ENCODE measurements at regions not wholly inside any gene's neighbourhood (a gene's known extent, or its start where the extent isn't known, plus 50 kb on each side); places are given as distances from the start of the nearest gene placed in this dataset.
"Not testable (repeated sequence)": the region's sequence is repeated elsewhere in the genome, so short reads cannot be mapped to it uniquely, and the experiment has no call there.

GRCh38 chr5:117343726-117344125 is 769.1 kb upstream of the SEMA6A start:
- H3K79me2 ChIP-seq (ENCODE audit: control insufficient read depth, insufficient read depth, low read length); H3K36me3 ChIP-seq (ENCODE audit: control insufficient read depth in 2 of 2, insufficient read depth in 2 of 2, low read length in 1 of 2); H3K27ac ChIP-seq (ENCODE audit: control insufficient read depth, insufficient read depth); H3K4me3 ChIP-seq; BruUV-seq (replicated peaks); H4K20me1 ChIP-seq (ENCODE audit: control insufficient read depth, insufficient read depth); H3K27me3 ChIP-seq (replicated peaks in 1 of 2; ENCODE audit: control insufficient read depth in 2 of 2, insufficient read depth in 2 of 2, low read length in 1 of 2); H3K4me1 ChIP-seq (ENCODE audit: control insufficient read depth, insufficient read depth, low read length); FAIRE-seq; ATAC-seq; in situ Hi-C loops (cut with MboI); DNase-seq (ENCODE audit: low read depth, low spot score); RAD21 ChIA-PET (ENCODE audit: unreplicated experiment); H3K9ac ChIP-seq (ENCODE audit: control insufficient read depth, insufficient read depth, low read length); H3K4me2 ChIP-seq (ENCODE audit: control insufficient read depth, insufficient read depth); H2AFZ ChIP-seq (ENCODE audit: control insufficient read depth, low read depth, low read length); intact Hi-C loops (cut with micrococcal nuclease; ENCODE audit: unreplicated experiment); SMC1A ChIA-PET (ENCODE audit: uncharacterized antibody, unreplicated experiment); POLR2A ChIA-PET; CTCF ChIA-PET; H3K9me3 ChIP-seq (replicated peaks; ENCODE audit: control insufficient read depth, insufficient read depth, low read length): not testable (repeated sequence)
- 50% methylated on average over 11 of the region's 13 CpGs for WGBS (ENCODE audit: insufficient coverage, insufficient replicate concordance, low lambda C conversion rate, missing lambda C conversion rate)

DNA sequence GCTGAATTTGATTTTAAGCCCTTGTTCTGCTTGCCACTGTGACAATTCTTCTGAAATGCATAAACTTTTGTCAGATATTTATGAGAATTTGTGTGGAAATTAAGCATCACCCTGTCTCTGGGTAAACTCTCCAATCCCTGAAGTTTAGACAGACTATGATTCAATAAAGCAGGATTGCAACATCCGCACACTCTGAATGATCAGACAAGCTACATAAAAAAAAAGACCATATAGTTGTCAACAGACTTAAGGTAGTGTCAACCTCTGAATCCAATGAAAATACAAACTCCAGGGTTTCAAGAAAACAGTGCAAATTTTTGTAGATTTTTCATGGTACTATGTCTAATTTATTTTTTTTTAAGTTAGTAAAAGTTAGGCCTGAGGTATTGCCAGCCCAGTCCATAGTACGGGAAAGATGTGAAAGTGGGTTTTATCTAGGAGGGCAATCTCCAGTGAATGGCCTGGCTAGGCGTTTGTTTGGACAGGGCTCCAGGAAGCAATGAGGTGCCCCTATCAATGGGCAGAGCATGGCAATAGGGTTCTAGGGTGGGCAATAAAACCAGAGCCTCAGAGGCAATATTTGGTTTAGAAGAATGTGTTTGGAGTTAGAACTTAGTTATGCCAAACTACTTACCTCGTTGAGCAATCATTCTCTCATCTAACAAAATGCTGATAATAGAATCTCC is 762.6 kb upstream of the SEMA6A start:
- Histone ChIP-seq H3K4me2 (ENCODE audit: control insufficient read depth, insufficient read depth) (no peak overlapping the region), H4K20me1 (ENCODE audit: control insufficient read depth, insufficient read depth) (no peaks in the 10 kb centered on the region), H3K9ac (ENCODE audit: control insufficient read depth, insufficient read depth, low read length) (no peak overlapping the region), H3K9me3 (replicated peaks; ENCODE audit: control insufficient read depth, insufficient read depth, low read length) (no peaks in the 10 kb centered on the region), H3K36me3 (ENCODE audit: control insufficient read depth in 2 of 2, insufficient read depth in 2 of 2, low read length in 1 of 2) (no peaks in the 10 kb centered on the region), H3K79me2 (ENCODE audit: control insufficient read depth, insufficient read depth, low read length) (no peaks in the 10 kb centered on the region), H3K4me1 (ENCODE audit: control insufficient read depth, insufficient read depth, low read length) (no peaks in the 10 kb centered on the region), H2AFZ (ENCODE audit: control insufficient read depth, low read depth, low read length) (no peak overlapping the region), H3K27ac (ENCODE audit: control insufficient read depth, insufficient read depth) (no peak overlapping the region), H3K4me3 (no peak overlapping the region), H3K27me3 (replicated peaks in 1 of 2; ENCODE audit: control insufficient read depth in 2 of 2, insufficient read depth in 2 of 2, low read length in 1 of 2) (no peaks in the 10 kb centered on the region)
- intact Hi-C loops (cut with micrococcal nuclease; ENCODE audit: unreplicated experiment): no loop called here
- in situ Hi-C loops (cut with MboI): no loop called here
- RAD21 ChIA-PET (ENCODE audit: unreplicated experiment): no interaction called here
- FAIRE-seq (no peak), ATAC-seq (no peak), DNase-seq (ENCODE audit: low read depth, low spot score) (no peak)
- WGBS (ENCODE audit: insufficient coverage, insufficient replicate concordance, low lambda C conversion rate, missing lambda C conversion rate): 27% methylated on average over 4 of the region's 4 CpGs
- BruUV-seq (replicated peaks): no TSS peak
- SMC1A ChIA-PET (ENCODE audit: uncharacterized antibody, unreplicated experiment): no interaction called here
- CTCF ChIA-PET: no interaction called here
- POLR2A ChIA-PET: interaction anchor here (0.5 kb wide), 1 partner anchor 65 kb away, joined by 3 read pairs; no protein-coding TSS in a partner anchor
- TF ChIP-seq LARP7 (IDR thresholded peaks at IDR 0.05) (no peak), TARDBP (IDR thresholded peaks at IDR 0.05; ENCODE audit: borderline replicate concordance) (no peak), HDAC2 (IDR thresholded peaks at IDR 0.05) (no peak), CTCF (IDR thresholded peaks at IDR 0.05 in 2 of 3, conservative IDR thresholded peaks at IDR 0.05 in 1 of 3; ENCODE audit: control insufficient read depth in 2 of 3, extremely low read depth in 1 of 3, insufficient read depth in 1 of 3, low read depth in 3 of 3, low read length in 3 of 3) (no peak), NR2C1 (IDR thresholded peaks at IDR 0.05) (no peak), SPI1 (IDR thresholded peaks at IDR 0.05; ENCODE audit: borderline replicate concordance, insufficient read depth, low read depth, low read length) (no peak), IRF5 (IDR thresholded peaks at IDR 0.05; ENCODE audit: borderline replicate concordance) (no peak), E2F4 (IDR thresholded peaks at IDR 0.05; ENCODE audit: low read depth, low read length) (no peak), MEF2B (IDR thresholded peaks at IDR 0.05; ENCODE audit: partially characterized antibody, poor library complexity, severe bottlenecking) (no peak), MYB (IDR thresholded peaks at IDR 0.05; ENCODE audit: borderline replicate concordance, low read depth, low read length) (no peak)
- TF ChIP-seq, protein P1, sequence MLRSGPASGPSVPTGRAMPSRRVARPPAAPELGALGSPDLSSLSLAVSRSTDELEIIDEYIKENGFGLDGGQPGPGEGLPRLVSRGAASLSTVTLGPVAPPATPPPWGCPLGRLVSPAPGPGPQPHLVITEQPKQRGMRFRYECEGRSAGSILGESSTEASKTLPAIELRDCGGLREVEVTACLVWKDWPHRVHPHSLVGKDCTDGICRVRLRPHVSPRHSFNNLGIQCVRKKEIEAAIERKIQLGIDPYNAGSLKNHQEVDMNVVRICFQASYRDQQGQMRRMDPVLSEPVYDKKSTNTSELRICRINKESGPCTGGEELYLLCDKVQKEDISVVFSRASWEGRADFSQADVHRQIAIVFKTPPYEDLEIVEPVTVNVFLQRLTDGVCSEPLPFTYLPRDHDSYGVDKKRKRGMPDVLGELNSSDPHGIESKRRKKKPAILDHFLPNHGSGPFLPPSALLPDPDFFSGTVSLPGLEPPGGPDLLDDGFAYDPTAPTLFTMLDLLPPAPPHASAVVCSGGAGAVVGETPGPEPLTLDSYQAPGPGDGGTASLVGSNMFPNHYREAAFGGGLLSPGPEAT (IDR thresholded peaks at IDR 0.05; ENCODE audit: low read depth): no peak

Data from GM12878 (cell line).